AG09309 (cell line): ENCODE measurements at regions not wholly inside any gene's neighbourhood (a gene's known extent, or its start where the extent isn't known, plus 50 kb on each side); places are given as distances from the start of the nearest gene placed in this dataset.

Source experiments
- DNase-seq: peaks from one replicate; pipeline ENCODE4 v3.0.0-alpha.2; 2010; ENCODE audit warnings: low read depth
- H3K4me3 ChIP-seq: 2 replicates; pipeline ENCODE4 v1.5.1; 2011; ENCODE audit warnings: mild to moderate bottlenecking, low read depth, low read length, moderate library complexity; ENCODE audit not compliant: control insufficient read depth
- TF ChIP-seq, protein P1 (sequence below): IDR thresholded peaks from 2 replicates; pipeline ENCODE4 v1.5.1; 2011; ENCODE audit warnings: mild to moderate bottlenecking, low read depth, low read length, inconsistent platforms; ENCODE audit not compliant: insufficient read depth, control insufficient read depth; ENCODE audit errors: missing control alignments

DNA sequence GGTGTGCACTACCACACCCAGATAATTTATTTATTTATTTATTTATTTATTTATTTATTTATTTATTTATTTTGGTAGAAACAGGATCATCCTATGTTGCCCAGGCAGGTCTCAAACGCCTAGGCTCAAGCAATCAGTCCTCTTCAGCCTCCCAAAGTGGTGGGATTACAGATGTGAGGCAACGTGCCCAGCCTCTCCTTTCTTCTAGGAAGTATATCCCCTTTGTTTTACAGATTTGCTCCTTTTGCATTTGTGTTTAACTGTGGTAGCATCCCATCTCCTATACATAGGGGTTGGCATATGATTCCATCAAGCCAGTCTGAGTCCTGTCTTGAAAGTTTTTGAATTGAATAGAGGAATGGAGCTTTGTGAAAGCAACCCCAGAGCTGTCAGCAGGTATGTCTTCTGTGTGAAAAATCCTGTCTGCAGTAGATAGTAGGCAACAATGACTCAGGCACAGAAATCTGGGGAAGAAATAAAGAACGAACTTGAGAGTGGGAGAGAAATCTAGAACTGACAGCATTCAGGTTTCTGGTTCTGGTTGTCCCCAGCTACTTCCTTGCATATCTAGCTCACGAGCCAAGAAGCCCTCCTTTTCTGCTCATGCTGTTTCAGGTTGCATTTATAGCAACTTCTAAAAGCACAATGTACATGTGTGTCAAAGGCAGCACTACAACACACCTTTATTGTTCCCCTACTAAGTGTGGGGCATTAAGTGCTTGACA, 113.7 kb upstream of the LSM6 start:
- TF ChIP-seq, protein P1, sequence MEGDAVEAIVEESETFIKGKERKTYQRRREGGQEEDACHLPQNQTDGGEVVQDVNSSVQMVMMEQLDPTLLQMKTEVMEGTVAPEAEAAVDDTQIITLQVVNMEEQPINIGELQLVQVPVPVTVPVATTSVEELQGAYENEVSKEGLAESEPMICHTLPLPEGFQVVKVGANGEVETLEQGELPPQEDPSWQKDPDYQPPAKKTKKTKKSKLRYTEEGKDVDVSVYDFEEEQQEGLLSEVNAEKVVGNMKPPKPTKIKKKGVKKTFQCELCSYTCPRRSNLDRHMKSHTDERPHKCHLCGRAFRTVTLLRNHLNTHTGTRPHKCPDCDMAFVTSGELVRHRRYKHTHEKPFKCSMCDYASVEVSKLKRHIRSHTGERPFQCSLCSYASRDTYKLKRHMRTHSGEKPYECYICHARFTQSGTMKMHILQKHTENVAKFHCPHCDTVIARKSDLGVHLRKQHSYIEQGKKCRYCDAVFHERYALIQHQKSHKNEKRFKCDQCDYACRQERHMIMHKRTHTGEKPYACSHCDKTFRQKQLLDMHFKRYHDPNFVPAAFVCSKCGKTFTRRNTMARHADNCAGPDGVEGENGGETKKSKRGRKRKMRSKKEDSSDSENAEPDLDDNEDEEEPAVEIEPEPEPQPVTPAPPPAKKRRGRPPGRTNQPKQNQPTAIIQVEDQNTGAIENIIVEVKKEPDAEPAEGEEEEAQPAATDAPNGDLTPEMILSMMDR, result no peak
- no peak overlapping the region for H3K4me3 ChIP-seq
- DNase-seq, result no peak

DNA sequence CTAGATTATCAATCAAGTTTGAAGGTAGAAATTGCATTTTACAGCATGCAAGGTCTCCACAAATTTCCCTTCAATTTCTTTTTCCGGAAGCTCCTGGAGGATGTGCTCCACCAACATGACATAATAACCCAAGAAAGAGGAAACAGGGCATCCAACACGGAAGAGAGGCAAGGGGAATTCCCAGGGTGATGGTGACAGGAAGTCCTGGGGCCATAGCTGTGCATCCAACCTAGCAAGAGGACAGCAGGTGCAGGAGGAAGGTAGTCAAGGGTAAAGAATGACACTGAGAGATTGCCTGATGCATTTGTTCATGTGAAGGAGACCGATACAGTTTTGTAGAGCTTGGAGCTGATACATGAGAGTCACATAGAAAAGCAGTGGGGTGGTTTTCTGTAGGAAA, 115.7 kb upstream of the LSM6 start:
- no peak overlapping the region for H3K4me3 ChIP-seq

DNA sequence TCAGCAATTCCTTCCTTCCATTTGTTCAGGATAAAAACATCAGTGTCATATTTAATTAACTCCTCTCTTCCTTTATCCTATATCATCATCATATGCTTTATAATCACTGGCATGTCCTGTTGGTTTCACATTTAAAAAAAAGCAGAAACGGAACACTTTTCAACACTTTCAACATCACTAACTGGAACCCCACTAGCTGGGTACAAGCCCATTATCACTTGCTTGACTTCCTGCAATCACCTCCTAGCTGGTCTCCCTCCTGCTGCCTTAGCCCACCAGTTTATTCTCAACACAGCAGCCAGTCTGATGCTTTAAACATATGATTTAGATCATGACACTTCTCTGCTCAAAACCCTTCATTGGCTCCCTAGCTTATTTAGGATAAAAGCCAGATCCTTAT, 116.4 kb upstream of the LSM6 start:
- TF ChIP-seq, protein P1, result no peak
- DNase-seq, result no peak
- no peak overlapping the region for H3K4me3 ChIP-seq

More for the DNA sequence above, 115.7 kb upstream of the LSM6 start:
- no peak for DNase-seq
- TF ChIP-seq, protein P1, result no peak

DNA sequence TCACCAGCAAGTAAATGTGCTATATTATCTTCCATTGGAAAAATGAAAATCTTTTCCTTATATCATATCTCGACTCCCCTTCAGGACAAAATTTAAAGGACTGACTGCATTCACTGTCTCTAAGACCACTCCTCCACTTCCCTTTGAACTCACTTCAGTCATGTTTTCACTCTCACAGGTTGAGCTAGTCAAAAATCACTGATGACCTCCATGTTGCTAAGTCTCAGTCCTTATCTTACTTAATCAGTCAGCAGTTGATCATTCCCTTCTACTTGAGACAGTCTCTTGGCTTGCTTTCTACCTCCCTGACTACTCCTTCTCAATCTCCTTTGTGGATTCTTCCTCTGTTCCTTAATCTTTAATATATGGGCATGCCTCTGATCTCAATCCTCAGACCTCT, 117.0 kb upstream of the LSM6 start:
- H3K4me3 ChIP-seq, result no peak overlapping the region
- TF ChIP-seq, protein P1, result no peak
- DNase-seq, result no peak

DNA sequence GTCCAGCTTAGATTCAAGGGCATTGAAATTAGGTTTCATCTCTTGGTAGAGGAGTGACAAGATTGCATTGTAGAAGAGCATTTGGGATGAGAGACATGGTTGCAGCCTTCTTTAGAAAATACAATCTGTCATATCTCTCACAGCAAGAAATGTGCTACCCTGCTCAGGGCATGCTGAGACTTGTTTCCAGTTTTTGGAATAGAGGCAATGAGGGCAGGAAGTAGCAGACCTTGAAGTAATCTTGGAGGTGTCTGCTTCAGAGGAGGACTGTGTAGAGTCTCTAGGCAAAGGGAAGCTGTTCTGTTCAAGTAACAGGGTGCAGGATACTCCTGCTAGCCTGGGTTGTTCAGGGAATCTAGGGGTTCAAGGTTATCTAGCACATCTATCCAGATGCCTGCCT, 116.1 kb upstream of the ZNF827 start:
- H3K4me3 ChIP-seq, result no peak overlapping the region
- DNase-seq, result no peak
- TF ChIP-seq, protein P1, result no peak

DNA sequence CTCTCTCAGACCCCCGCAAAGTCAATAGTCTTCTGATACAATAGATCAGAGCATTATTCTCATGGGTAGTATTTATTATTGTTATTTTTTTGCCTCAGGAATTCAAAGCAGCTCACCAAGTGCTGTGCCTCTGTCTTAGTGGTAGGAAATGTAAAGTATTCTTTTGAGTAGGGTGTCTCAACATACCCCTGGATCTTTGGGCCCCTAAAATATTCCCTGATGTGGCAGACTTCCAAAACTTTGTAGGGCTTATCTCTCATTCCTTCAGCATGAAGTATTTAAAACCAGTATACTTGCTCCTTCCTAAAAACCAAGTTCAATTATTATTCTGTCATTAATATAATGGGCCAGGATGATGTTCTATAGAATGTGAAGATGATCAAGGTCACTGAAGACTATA, 115.3 kb upstream of the ZNF827 start:
- no peak for DNase-seq
- H3K4me3 ChIP-seq, result no peak overlapping the region
- TF ChIP-seq, protein P1, result no peak
